Heart left ventricle (tissue), 13 donors: ENCODE measurements at regions not wholly inside any gene's neighbourhood (a gene's known extent, or its start where the extent isn't known, plus 50 kb on each side); places are given as distances from the start of the nearest gene placed in this dataset.

Experiments
- POLR2A ChIP-seq, 2 donors: fragments of 450-650 bp; IDR thresholded peaks; one replicate each; pipeline ENCODE4 v1.6.1; 2017; ENCODE audit warnings: antibody characterized with exemption in 2 of 2, mild to moderate bottlenecking in 2 of 2, moderate library complexity in 2 of 2
- TF ChIP-seq, protein P1 (sequence below), 12 donors: fragments of 200-600 bp; sonication (generic) in 4 of 12; IDR thresholded peaks; one replicate each; pipeline versions ENCODE4 v1.5.0 to v1.8.0; 2018 to 2022; ENCODE audit warnings: antibody characterized with exemption in 12 of 12, mild to moderate bottlenecking in 5 of 12
- donor health status: ischemic (EF 13 %, LVEDD 7.1; RV severe dilation, severe dysfunction).
- donor health status: DM: no; HTN: yes; CAD: no.
- donor health status: DM: no; HTN: no; CAD: no.
- donor health status: ischemic (EF 25% LVEDD 6.9; RV normal size, moderate dysfunction).
- donor health status: ischemic (EF 25% LVEDD 5.7; RV mildly dilated, moderate dysfunction).
- donor health status: ischemic (EF 35%, LVEDD 5.7; RV mildly dilated, moderate dysfunction).
- donor health status: nonischemic (EF 11% LVEDD 7.7; RV severe dilation, severe dysfunction).
- donor health status: DM: yes; HTN: yes; CAD: no.
- donor health status: PGD.
- donor health status: ischemic (EF 29% LVEDD 5.4; RV normal size, mild dysfunction).
- donor health status: nonischemic (EF 23%, LVEDD 6.1; RV moderate dilation, normal function).

DNA sequence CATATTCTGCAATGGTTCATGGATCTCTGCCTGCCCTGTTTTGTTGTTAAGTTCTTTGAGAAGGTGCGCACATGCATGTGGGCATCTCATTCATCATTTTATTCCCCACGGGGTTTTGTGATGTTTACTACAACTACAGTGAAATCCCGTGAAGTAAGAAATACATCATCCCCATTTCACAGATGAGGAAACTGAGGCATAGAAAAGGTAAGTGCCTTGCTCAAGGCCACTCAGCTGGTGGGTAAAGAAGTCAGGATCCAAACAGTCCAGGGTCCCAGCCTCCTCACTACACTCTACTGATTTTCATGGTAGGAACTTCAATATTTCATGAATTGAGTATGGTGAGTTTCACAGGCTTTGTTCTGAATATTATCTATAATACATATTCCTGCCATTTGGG is 72.6 kb downstream of the CYP26A1 start:
- no peak for TF ChIP-seq POLR2A (IDR thresholded peaks at IDR 0.05)
- TF ChIP-seq, protein P1, sequence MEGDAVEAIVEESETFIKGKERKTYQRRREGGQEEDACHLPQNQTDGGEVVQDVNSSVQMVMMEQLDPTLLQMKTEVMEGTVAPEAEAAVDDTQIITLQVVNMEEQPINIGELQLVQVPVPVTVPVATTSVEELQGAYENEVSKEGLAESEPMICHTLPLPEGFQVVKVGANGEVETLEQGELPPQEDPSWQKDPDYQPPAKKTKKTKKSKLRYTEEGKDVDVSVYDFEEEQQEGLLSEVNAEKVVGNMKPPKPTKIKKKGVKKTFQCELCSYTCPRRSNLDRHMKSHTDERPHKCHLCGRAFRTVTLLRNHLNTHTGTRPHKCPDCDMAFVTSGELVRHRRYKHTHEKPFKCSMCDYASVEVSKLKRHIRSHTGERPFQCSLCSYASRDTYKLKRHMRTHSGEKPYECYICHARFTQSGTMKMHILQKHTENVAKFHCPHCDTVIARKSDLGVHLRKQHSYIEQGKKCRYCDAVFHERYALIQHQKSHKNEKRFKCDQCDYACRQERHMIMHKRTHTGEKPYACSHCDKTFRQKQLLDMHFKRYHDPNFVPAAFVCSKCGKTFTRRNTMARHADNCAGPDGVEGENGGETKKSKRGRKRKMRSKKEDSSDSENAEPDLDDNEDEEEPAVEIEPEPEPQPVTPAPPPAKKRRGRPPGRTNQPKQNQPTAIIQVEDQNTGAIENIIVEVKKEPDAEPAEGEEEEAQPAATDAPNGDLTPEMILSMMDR (IDR thresholded peaks at IDR 0.05) = no peak
